ENCODE measurements at regions not wholly inside any gene's neighbourhood (a gene's known extent, or its start where the extent isn't known, plus 50 kb on each side); places are given as distances from the start of the nearest gene placed in this dataset.

DNA sequence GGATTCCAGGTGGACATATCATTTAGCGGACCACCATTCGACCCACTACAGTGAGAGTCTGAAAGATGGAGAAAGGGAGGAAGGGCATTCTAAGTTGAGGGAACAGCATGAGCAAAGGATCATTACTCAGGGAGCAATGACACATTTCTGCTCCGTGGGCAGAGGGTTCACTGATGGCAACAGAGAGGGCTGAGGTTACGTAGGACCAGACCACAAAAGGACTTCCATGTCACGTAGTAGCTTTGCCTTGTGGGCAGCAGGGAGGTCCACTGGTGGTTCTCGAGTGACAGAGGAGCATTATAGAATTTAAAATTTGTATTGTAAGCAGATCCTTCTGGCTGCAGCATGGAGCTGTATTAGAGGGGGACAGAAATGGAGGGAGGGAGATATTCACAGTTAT, 109.7 kb upstream of the NAV2 start:
- TF ChIP-seq YY1 (IDR thresholded peaks at IDR 0.05; ENCODE audit: insufficient read depth, insufficient read length) (no peak), ZNF274 (IDR thresholded peaks at IDR 0.05; ENCODE audit: low read depth, low read length) (no peak)
